ENCODE measurements at regions not wholly inside any gene's neighbourhood (a gene's known extent, or its start where the extent isn't known, plus 50 kb on each side); places are given as distances from the start of the nearest gene placed in this dataset.

DNA sequence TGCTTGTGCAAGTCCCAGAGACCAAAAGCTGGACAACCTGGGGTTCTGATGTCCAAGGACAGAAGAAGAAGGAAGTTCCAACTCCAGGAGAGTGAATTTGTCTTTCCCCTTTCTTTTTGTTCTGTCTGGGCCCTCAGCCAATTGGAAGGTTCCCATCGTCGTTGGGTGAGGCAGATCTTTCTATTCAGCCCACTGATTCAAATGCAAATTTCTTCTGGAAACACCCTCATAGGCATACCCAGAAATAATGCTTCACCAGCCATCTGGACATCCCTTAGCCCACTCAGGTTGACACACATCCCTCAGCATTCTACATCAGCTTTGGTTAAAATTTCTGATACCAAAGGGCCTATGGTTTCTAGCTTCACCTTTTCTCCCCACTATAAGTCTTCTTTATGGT lies 156.5 kb downstream of the SP3 start:
- Mint-ChIP-seq H3K36me3 (ENCODE audit: low read depth) (no peaks in the 10 kb centered on the region), H3K4me1 (ENCODE audit: low read depth) (no peaks in the 10 kb centered on the region), H3K9me3 (no peaks in the 10 kb centered on the region), H3K4me3 (no peak overlapping the region), H3K27me3 (ENCODE audit: insufficient read depth) (peaks cover 16% of the 10 kb centered on the region; the same call in 1 of the 2 replicates), H3K27ac (no peak overlapping the region)
- TF ChIP-seq, protein P1, sequence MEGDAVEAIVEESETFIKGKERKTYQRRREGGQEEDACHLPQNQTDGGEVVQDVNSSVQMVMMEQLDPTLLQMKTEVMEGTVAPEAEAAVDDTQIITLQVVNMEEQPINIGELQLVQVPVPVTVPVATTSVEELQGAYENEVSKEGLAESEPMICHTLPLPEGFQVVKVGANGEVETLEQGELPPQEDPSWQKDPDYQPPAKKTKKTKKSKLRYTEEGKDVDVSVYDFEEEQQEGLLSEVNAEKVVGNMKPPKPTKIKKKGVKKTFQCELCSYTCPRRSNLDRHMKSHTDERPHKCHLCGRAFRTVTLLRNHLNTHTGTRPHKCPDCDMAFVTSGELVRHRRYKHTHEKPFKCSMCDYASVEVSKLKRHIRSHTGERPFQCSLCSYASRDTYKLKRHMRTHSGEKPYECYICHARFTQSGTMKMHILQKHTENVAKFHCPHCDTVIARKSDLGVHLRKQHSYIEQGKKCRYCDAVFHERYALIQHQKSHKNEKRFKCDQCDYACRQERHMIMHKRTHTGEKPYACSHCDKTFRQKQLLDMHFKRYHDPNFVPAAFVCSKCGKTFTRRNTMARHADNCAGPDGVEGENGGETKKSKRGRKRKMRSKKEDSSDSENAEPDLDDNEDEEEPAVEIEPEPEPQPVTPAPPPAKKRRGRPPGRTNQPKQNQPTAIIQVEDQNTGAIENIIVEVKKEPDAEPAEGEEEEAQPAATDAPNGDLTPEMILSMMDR (IDR thresholded peaks at IDR 0.05), result no peak
- DNase-seq, result no peak

DNA sequence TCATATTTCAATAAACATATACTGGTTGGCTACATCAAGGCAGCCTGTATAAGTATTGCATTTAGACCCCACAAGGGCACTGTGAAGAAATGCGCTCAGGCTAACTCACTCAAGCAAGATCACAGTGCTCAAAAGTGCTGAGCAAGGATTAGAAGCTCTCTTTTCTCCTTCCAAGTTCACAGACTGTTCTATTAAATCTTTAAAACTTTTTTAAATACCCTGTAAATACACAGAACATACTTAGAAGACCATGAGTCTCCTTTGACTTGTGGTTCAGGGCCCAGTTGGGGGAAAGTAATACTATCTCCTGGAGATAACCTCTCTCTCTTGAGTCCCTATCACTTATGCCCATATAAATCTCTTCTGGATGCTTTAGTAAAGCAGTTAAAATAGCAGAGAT lies 152.9 kb downstream of the SP3 start:
- Mint-ChIP-seq H3K4me1 (ENCODE audit: low read depth) (no peaks in the 10 kb centered on the region), H3K36me3 (ENCODE audit: low read depth) (no peaks in the 10 kb centered on the region), H3K4me3 (no peak overlapping the region), H3K27ac (no peak overlapping the region), H3K27me3 (ENCODE audit: insufficient read depth) (peaks cover 17% of the 10 kb centered on the region), H3K9me3 (no peaks in the 10 kb centered on the region)
- DNase-seq, result no peak
- TF ChIP-seq, protein P1 (IDR thresholded peaks at IDR 0.05), result no peak

DNA sequence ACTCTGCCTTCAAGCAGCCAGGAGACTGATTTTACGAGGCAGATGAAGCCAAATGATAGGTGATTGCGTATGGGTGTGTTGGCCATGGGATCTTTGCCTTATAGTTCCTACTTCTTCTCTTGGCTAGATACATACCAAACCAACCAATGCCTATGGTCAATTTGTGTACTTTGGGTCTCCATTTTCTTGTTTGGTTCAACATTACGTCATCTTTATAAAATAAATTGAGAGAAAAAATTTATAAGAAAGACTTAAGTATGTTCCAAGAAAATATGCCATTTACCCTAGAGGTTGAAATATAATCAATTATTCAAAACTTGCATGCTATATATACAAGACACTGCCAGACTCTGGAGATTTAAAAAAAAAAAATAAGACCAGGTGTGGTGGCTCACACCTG lies 150.9 kb downstream of the SP3 start:
- TF ChIP-seq, protein P1 (IDR thresholded peaks at IDR 0.05), result no peak
- Mint-ChIP-seq H3K9me3 (no peaks in the 10 kb centered on the region), H3K4me3 (no peak overlapping the region), H3K27ac (no peak overlapping the region), H3K27me3 (ENCODE audit: insufficient read depth) (peaks cover 20% of the 10 kb centered on the region), H3K36me3 (ENCODE audit: low read depth) (no peaks in the 10 kb centered on the region), H3K4me1 (ENCODE audit: low read depth) (no peaks in the 10 kb centered on the region)
- no peak for DNase-seq

DNA sequence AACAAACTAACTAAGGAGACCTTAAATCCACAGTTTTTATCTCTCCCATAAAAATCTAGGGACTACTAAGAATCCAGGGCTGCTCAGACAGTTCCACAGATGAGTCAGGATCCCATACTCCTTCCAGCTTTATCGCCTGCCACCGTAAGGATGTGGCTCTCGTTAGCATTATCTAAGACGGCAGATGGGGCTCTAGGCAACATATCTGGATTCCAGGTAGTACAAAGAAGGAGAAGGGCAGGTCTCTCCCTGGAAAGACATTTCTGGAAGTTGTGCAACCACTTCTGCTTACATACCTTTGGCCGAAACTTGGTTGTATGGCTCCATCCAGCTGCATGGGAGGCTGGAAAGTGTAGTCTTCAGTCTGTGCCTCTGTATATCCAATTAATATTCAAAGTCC lies 149.4 kb downstream of the SP3 start:
- no peaks in the 10 kb centered on the region for H3K9me3 Mint-ChIP-seq
- no peak overlapping the region for H3K4me3 Mint-ChIP-seq
- TF ChIP-seq, protein P1 (IDR thresholded peaks at IDR 0.05), result no peak
- no peak overlapping the region for H3K27ac Mint-ChIP-seq
- no peak for DNase-seq
- no peaks in the 10 kb centered on the region for H3K36me3 Mint-ChIP-seq (ENCODE audit: low read depth)
- H3K4me1 Mint-ChIP-seq (ENCODE audit: low read depth), result no peaks in the 10 kb centered on the region
- H3K27me3 Mint-ChIP-seq (ENCODE audit: insufficient read depth), result peaks cover 27% of the 10 kb centered on the region

DNA sequence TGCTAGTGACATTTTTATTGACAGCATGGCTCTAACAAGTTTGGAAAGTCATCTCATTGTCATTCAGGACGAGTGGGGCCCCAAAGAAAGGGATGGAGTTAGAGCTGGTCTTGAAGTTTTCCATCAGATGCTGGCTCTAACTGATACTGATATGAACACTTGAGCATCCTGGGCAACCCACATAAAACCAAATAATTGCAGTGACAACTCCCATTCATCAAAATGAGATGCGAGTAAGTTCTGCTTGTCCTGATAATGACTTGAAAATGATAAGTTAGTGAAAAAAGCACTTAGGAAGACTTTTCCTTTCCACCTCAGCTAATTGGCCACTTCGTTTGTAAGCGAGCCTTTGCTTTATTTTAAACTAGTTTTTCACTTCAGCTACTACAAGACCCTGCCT lies 147.6 kb downstream of the SP3 start:
- Mint-ChIP-seq H3K36me3 (ENCODE audit: low read depth) (no peaks in the 10 kb centered on the region), H3K27me3 (ENCODE audit: insufficient read depth) (peaks cover 43% of the 10 kb centered on the region), H3K4me3 (no peak overlapping the region), H3K27ac (no peak overlapping the region), H3K9me3 (no peaks in the 10 kb centered on the region), H3K4me1 (ENCODE audit: low read depth) (no peaks in the 10 kb centered on the region)
- TF ChIP-seq, protein P1 (IDR thresholded peaks at IDR 0.05), result no peak
- DNase-seq, result no peak

DNA sequence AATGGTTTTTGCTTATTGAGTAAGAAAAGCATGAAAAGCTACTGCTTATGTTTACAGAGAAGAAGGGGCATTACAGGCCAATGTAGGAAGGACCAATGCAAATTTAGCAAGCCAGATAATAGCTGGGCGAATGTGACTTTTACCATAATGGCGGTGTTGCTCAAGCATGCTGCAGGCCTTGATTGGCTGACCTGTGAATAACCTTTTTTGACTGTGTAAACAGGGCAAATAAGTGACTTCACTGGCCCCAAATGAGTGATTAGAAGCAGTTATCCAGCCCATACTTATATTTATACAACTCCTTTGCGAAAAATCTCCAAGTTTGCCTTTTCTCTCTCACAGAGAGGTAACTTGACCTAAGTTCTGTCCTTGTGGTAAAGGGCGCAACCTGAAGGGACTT lies 146.9 kb downstream of the SP3 start:
- DNase-seq, result no peak
- Mint-ChIP-seq H3K9me3 (no peaks in the 10 kb centered on the region), H3K4me1 (ENCODE audit: low read depth) (no peaks in the 10 kb centered on the region), H3K27ac (no peak overlapping the region), H3K4me3 (no peak overlapping the region), H3K36me3 (ENCODE audit: low read depth) (no peaks in the 10 kb centered on the region), H3K27me3 (ENCODE audit: insufficient read depth) (peaks cover 50% of the 10 kb centered on the region)
- TF ChIP-seq, protein P1 (IDR thresholded peaks at IDR 0.05), result no peak

All from HFFc6 (cell line).